GM23248 (cell line): ENCODE measurements at regions not wholly inside any gene's neighbourhood (a gene's known extent, or its start where the extent isn't known, plus 50 kb on each side); places are given as distances from the start of the nearest gene placed in this dataset.

Experiments
- DNase-seq: peaks from one replicate; pipeline ENCODE4 v3.0.0-alpha.2; 2015
- H2AFZ ChIP-seq: fragments of 200-600 bp; sonication (generic); 2 replicates; pipeline ENCODE4 v1.6.1; 2016; ENCODE audit warnings: antibody characterized with exemption
- H3F3A ChIP-seq: fragments of 200-600 bp; sonication (generic); 2 replicates; pipeline ENCODE4 v1.6.1; 2016; ENCODE audit warnings: mild to moderate bottlenecking, antibody characterized with exemption, mixed run types; ENCODE audit not compliant: insufficient read depth
- H3K27ac ChIP-seq: fragments of 200-600 bp; sonication (generic); 2 replicates; pipeline ENCODE4 v1.5.1; 2016; ENCODE audit warnings: mild to moderate bottlenecking
- H3K27me3 ChIP-seq: fragments of 200-600 bp; sonication (generic); replicated peaks from 2 replicates; pipeline ENCODE4 v1.6.1; 2016; ENCODE audit warnings: mild to moderate bottlenecking; ENCODE audit not compliant: insufficient read depth
- H3K36me3 ChIP-seq: fragments of 200-600 bp; sonication (generic); 2 replicates; pipeline ENCODE4 v1.6.1; 2016; ENCODE audit warnings: low read depth, mild to moderate bottlenecking
- H3K4me1 ChIP-seq: fragments of 200-600 bp; sonication (generic); 2 replicates; pipeline ENCODE4 v1.6.1; 2016; ENCODE audit warnings: mild to moderate bottlenecking; ENCODE audit not compliant: insufficient read depth
- H3K4me2 ChIP-seq: fragments of 200-600 bp; sonication (generic); one replicate; pipeline ENCODE4 v1.6.1; 2016; ENCODE audit warnings: mild to moderate bottlenecking; ENCODE audit not compliant: unreplicated experiment
- H3K4me3 ChIP-seq: fragments of 200-600 bp; sonication (generic); 2 replicates; pipeline ENCODE4 v1.5.1; 2016; ENCODE audit warnings: mild to moderate bottlenecking
- H3K79me2 ChIP-seq: fragments of 200-600 bp; sonication (generic); 2 replicates; pipeline ENCODE4 v1.6.1; 2016; ENCODE audit warnings: mild to moderate bottlenecking; ENCODE audit not compliant: insufficient read depth
- H3K9ac ChIP-seq: fragments of 200-600 bp; sonication (generic); 2 replicates; pipeline ENCODE4 v1.6.1; 2016; ENCODE audit warnings: mild to moderate bottlenecking
- H3K9me2 ChIP-seq: fragments of 200-600 bp; sonication (generic); 2 replicates; pipeline ENCODE4 v1.6.1; 2016; ENCODE audit warnings: mixed run types, mild to moderate bottlenecking, moderate library complexity; ENCODE audit not compliant: insufficient read depth
- H3K9me3 ChIP-seq: fragments of 200-600 bp; sonication (generic); one replicate; pipeline ENCODE4 v1.6.1; 2017; ENCODE audit warnings: low read depth
- H4K20me1 ChIP-seq: fragments of 200-600 bp; sonication (generic); 2 replicates; pipeline ENCODE4 v1.6.0; 2016; ENCODE audit not compliant: insufficient read depth
- EZH2 ChIP-seq: fragments of 200-600 bp; sonication (generic); IDR thresholded peaks from 2 replicates; pipeline ENCODE4 v1.6.1; 2018; ENCODE audit warnings: antibody characterized with exemption, mild to moderate bottlenecking; ENCODE audit not compliant: insufficient read depth, poor library complexity, severe bottlenecking
- EZH2phosphoT487 ChIP-seq: fragments of 200-600 bp; sonication (generic); IDR thresholded peaks from 2 replicates; pipeline ENCODE4 v1.6.1; 2018; ENCODE audit warnings: antibody characterized with exemption, moderate library complexity, mild to moderate bottlenecking, low read depth; ENCODE audit not compliant: insufficient read depth
- WGBS, 2 experiments: methylation state at CpG; one replicate each; pipeline ENCODE4 v1.1.6; 2015 to 2017; ENCODE audit warnings: low lambda C conversion rate in 2 of 2, low coverage in 1 of 2; ENCODE audit errors: missing lambda C conversion rate in 2 of 2; 5-methylcytosine and 5-hydroxymethylcytosine counted together
- in situ Hi-C: fragments of 300-500 bp; cut with MboI; formaldehyde crosslinking; loops from 2 replicates; pipeline ENCODE4 v1.15.0; 2020

DNA sequence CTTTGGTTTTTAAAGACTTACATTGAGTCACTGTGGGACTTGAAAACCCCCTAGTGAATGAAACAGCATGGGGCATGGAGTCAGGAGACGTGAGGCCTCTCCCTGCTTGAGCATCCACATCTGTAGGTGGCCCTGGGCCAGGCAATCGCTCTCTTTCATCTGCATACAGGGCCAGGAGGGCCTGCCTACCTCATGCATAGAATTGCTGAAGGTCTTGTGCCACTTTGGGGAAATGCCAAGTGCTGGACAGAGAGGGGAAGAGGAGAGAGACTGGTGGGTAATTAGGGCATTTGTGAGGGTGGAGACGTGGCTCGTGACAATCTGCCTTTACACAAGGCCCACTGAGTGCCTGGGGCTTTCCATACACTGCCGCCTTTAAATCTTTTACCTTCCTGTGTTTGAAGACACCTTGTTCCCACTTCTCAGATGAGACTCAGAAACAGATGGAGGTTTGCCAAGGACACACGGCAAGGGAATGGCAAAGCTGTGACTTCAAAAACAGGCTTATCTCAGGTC, 322.2 kb upstream of the HS6ST1 start:
- H3K79me2 ChIP-seq: no peaks in the 10 kb centered on the region
- H3K4me1 ChIP-seq: no peaks in the 10 kb centered on the region; the same call in 1 of the 2 replicates
- no peaks in the 10 kb centered on the region for H4K20me1 ChIP-seq
- no peak overlapping the region for H3K4me2 ChIP-seq
- no peaks in the 10 kb centered on the region for H3F3A ChIP-seq
- no peaks in the 10 kb centered on the region for H3K36me3 ChIP-seq
- H2AFZ ChIP-seq: no peak overlapping the region
- no peak overlapping the region for H3K27ac ChIP-seq
- H3K4me3 ChIP-seq: no peak overlapping the region
- H3K9me2 ChIP-seq: no peaks in the 10 kb centered on the region
- no peaks in the 10 kb centered on the region for H3K9me3 ChIP-seq
- H3K9ac ChIP-seq: no peak overlapping the region
- no peaks in the 10 kb centered on the region; the same call in 1 of the 2 replicates for H3K27me3 ChIP-seq
- no peak for TF ChIP-seq EZH2phosphoT487
- no peak for TF ChIP-seq EZH2
- in situ Hi-C loops: no loop called here
- DNase-seq: no peak
- 77 to 86% methylated on average over 6 of the region's 6 CpGs for WGBS, 2 experiments

DNA sequence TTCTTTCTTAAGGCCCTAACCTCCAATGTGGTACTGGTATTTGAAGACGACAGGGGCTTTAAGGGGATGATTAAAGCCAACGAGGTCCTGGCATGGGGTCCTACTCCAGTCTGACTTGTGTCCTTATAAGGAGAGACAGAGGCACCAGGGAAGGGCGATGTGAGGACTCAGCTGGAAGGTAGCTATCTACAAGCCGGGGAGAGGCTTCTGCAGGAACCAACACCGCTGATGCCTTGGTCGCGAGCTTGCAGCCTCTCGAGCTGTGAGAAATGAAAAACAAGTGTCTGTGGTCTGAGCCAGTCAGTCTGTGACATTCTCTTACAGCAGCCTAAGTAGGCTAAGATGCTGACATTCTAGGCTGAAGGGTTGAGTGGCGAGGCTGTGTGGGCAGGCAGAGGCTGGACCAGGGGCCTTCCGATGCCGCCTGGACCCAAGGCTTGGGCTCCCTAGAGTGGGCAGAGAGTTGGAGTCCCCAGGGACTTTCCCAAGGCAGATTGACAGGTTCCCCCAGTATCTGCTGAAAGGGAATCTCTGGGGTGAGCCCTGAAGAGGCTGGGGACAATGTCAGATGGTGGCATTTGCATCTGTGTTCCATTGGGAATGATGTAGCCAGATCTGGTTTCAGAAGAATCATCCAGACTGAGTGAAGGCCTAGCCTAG, 322.9 kb upstream of the HS6ST1 start:
- Histone ChIP-seq H3K36me3 (no peaks in the 10 kb centered on the region), H3K9me3 (no peaks in the 10 kb centered on the region), H3K4me2 (no peak overlapping the region), H3K4me1 (no peaks in the 10 kb centered on the region; the same call in 1 of the 2 replicates), H4K20me1 (no peaks in the 10 kb centered on the region), H3K27ac (no peak overlapping the region), H3K79me2 (no peaks in the 10 kb centered on the region), H2AFZ (no peak overlapping the region), H3K4me3 (no peak overlapping the region), H3K9me2 (no peaks in the 10 kb centered on the region), H3K27me3 (no peaks in the 10 kb centered on the region; the same call in 1 of the 2 replicates), H3K9ac (no peak overlapping the region), H3F3A (no peaks in the 10 kb centered on the region)
- TF ChIP-seq EZH2 (no peak), EZH2phosphoT487 (no peak)
- WGBS, 2 experiments: 84 to 89% methylated on average over 11 of the region's 11 CpGs
- in situ Hi-C loops: no loop called here
- DNase-seq: no peak

DNA sequence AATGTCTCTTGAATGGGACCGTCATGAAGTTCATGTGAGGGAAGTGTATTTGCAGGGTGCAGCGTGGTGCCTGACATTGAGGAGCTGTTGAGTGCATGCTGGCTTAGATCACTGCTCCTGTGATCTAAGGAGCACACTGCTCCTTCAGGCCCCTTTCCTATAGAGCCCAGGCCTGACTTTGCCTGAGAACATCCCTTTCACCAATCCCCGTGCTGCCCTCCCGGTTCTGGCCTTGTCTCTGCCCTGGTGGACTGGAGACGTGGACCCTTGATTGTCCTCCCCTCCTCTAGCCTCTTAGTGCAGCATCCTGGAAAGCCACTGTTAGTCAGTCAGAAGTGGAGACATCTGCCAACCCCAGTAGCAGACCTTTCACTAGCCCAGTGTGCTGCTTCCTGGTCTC, 323.6 kb upstream of the HS6ST1 start:
- no peak overlapping the region for H3K4me3 ChIP-seq
- H2AFZ ChIP-seq: no peak overlapping the region
- no peaks in the 10 kb centered on the region for H3K36me3 ChIP-seq
- H3K79me2 ChIP-seq: no peaks in the 10 kb centered on the region
- H3K4me2 ChIP-seq: no peak overlapping the region
- H4K20me1 ChIP-seq: no peaks in the 10 kb centered on the region
- no peaks in the 10 kb centered on the region; the same call in 1 of the 2 replicates for H3K27me3 ChIP-seq
- H3K9ac ChIP-seq: no peak overlapping the region
- no peak overlapping the region for H3K27ac ChIP-seq
- H3K4me1 ChIP-seq: no peaks in the 10 kb centered on the region; the same call in 1 of the 2 replicates
- DNase-seq: no peak
- H3K9me3 ChIP-seq: no peaks in the 10 kb centered on the region
- H3F3A ChIP-seq: no peaks in the 10 kb centered on the region
- H3K9me2 ChIP-seq: no peaks in the 10 kb centered on the region
- TF ChIP-seq EZH2phosphoT487: no peak
- TF ChIP-seq EZH2: no peak
- 53 to 60% methylated on average over 5 of the region's 5 CpGs for WGBS, 2 experiments
- in situ Hi-C loops: no loop called here

DNA sequence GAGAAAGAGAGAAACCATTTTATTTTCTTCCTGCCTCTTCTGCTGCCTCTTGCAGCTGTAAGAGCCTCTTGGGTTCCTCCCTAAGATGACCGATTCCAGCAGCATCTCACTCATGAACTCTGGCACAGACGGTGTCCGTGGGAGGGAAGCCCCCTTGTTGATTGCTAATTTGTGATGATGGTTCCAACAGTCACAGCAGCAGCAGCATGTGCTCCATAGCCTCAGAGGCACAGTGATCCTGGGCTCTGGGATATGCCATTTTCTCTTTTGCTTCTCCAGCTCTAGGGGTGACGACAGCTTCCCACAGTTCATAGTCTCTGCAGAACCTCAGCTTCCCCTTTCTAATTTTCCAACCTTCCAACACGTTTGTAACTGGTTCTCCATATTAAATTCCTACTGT, 324.2 kb upstream of the HS6ST1 start:
- WGBS, 2 experiments: 32 to 33% methylated on average over 5 of the region's 5 CpGs
- no peak for TF ChIP-seq EZH2phosphoT487
- no peak for TF ChIP-seq EZH2
- no peak overlapping the region for H3K4me3 ChIP-seq
- no peak for DNase-seq
- in situ Hi-C loops: no loop called here
- no peaks in the 10 kb centered on the region for H3K9me2 ChIP-seq
- H3K27me3 ChIP-seq: no peaks in the 10 kb centered on the region; the same call in 1 of the 2 replicates
- H4K20me1 ChIP-seq: no peaks in the 10 kb centered on the region
- no peaks in the 10 kb centered on the region for H3K79me2 ChIP-seq
- H3F3A ChIP-seq: no peaks in the 10 kb centered on the region
- H3K27ac ChIP-seq: no peak overlapping the region
- H3K36me3 ChIP-seq: no peaks in the 10 kb centered on the region
- no peak overlapping the region for H3K9ac ChIP-seq
- no peaks in the 10 kb centered on the region for H3K9me3 ChIP-seq
- H3K4me1 ChIP-seq: no peaks in the 10 kb centered on the region; the same call in 1 of the 2 replicates
- H3K4me2 ChIP-seq: no peak overlapping the region
- no peak overlapping the region for H2AFZ ChIP-seq
